Upper lobe of left lung (tissue), 4 donors: ENCODE measurements at regions not wholly inside any gene's neighbourhood (a gene's known extent, or its start where the extent isn't known, plus 50 kb on each side); places are given as distances from the start of the nearest gene placed in this dataset.

Experiments
- CTCF ChIP-seq, 6 experiments: fragments of 450-650 bp in 4 of 6; fragments of 200-600 bp in 2 of 6; sonication (generic) in 2 of 6; IDR thresholded peaks; one replicate each; pipeline ENCODE4 v1.5.1; 2016 to 2019; ENCODE audit warnings: antibody characterized with exemption in 6 of 6
- EP300 ChIP-seq, 4 donors: sonication (generic); formaldehyde crosslinking; IDR thresholded peaks; one replicate each; pipeline ENCODE4 v1.5.1; 2017; ENCODE audit warnings: antibody characterized with exemption in 4 of 4, control low read depth in 2 of 4
- POLR2A ChIP-seq, 4 donors: fragments of 450-650 bp; IDR thresholded peaks; one replicate each; pipeline ENCODE4 v1.5.1; 2016 to 2017; ENCODE audit warnings: antibody characterized with exemption in 4 of 4, mild to moderate bottlenecking in 2 of 4
- POLR2AphosphoS5 ChIP-seq, 2 donors: sonication (generic); formaldehyde crosslinking; IDR thresholded peaks; one replicate each; pipeline ENCODE4 v1.5.1; 2017; ENCODE audit warnings: antibody characterized with exemption in 2 of 2

- TF ChIP-seq POLR2A (IDR thresholded peaks at IDR 0.05) (no peak), CTCF (IDR thresholded peaks at IDR 0.05) (no peak), POLR2AphosphoS5 (IDR thresholded peaks at IDR 0.05) (no peak), EP300 (IDR thresholded peaks at IDR 0.05) (no peak)
Observed at GRCh38 chr13:105177265-105177900, 1358.1 kb downstream of the EFNB2 start.
